Renal cortex interstitium (tissue), 11 donors: ENCODE measurements at regions not wholly inside any gene's neighbourhood (a gene's known extent, or its start where the extent isn't known, plus 50 kb on each side); places are given as distances from the start of the nearest gene placed in this dataset.
"Not testable (repeated sequence)": the region's sequence is repeated elsewhere in the genome, so short reads cannot be mapped to it uniquely, and the experiment has no call there.

Experiments used
- DNase-seq, 11 donors: peaks; one replicate each; pipeline ENCODE4 v3.0.0-alpha.2; 2013; ENCODE audit warnings: low read depth in 9 of 11, low spot score in 4 of 11; ENCODE audit errors: extremely low read depth in 1 of 11

- DNase-seq: no peak
Observed at GRCh38 chr1:221601166-221601565, 140.7 kb downstream of the DUSP10 start.

GRCh38 chr1:221602830-221603229 lies 139.1 kb downstream of the DUSP10 start:
- DNase-seq: no peak

GRCh38 chr1:221604390-221604789 lies 137.5 kb downstream of the DUSP10 start:
- not testable (repeated sequence) for DNase-seq

DNA sequence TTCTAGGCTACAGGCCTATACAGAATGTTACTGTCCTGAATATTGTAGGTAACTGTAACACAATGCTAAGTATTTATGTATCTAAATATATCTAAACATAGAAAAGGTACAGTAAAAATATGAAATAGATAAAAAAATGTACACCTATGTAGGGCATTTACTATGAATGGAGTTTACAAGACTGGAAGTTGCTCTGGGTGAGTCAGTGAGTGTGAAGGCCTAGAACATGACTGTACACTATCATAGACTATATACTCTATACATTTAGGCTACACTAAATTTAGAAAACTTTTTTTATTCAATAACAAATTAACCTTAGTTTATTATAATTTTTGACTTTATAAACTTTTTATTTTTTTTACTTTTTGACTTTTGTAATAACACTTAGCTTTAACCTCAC lies 136.9 kb downstream of the DUSP10 start:
- no peak for DNase-seq

DNA sequence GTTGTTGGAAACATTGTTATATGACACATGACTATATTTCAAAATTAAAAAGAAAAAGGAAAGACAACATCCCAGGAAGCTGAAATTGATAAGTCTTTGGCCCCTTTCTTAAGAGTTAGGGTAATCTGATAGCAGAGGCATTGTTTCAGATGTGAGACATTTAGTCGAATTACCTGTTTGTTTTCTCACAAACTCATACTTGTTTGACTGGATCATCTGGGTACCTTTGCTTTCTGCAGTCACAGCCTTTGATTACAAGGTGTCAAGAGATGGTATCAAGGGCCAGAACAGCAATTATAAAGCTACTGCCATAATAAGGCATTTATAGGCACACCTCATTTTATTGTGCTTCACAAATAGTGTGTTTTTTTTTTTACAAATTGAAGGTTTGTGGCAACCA lies 136.3 kb downstream of the DUSP10 start:
- DNase-seq: no peak

- peak in 7 of 11 donors; percentile 0 to 15 (median 11) for DNase-seq
Observed at GRCh38 chr1:221606256-221606655, 135.6 kb downstream of the DUSP10 start.

GRCh38 chr1:221608835-221609320 lies 133.0 kb downstream of the DUSP10 start:
- DNase-seq: no peak

DNA sequence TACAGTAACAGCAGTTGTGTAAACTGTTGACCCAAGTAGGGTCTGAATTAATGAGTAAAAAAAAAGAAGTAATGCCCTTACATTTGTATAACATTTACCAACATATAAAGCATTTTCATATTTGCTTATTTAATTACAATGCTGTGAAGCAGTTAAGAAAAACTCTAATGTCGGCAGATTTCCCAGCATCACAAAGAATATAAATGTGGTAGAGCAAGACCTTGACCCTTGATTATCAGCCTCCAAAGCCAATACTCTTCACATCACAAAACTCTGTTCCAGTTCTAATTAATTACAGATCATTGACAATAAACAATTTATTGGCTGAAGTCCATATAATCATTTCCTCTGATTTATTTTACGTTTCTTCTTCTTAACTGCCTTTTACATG lies 130.2 kb downstream of the DUSP10 start:
- DNase-seq: no peak

- DNase-seq: no peak
Observed at GRCh38 chr1:221612047-221612777, 129.7 kb downstream of the DUSP10 start.

DNA sequence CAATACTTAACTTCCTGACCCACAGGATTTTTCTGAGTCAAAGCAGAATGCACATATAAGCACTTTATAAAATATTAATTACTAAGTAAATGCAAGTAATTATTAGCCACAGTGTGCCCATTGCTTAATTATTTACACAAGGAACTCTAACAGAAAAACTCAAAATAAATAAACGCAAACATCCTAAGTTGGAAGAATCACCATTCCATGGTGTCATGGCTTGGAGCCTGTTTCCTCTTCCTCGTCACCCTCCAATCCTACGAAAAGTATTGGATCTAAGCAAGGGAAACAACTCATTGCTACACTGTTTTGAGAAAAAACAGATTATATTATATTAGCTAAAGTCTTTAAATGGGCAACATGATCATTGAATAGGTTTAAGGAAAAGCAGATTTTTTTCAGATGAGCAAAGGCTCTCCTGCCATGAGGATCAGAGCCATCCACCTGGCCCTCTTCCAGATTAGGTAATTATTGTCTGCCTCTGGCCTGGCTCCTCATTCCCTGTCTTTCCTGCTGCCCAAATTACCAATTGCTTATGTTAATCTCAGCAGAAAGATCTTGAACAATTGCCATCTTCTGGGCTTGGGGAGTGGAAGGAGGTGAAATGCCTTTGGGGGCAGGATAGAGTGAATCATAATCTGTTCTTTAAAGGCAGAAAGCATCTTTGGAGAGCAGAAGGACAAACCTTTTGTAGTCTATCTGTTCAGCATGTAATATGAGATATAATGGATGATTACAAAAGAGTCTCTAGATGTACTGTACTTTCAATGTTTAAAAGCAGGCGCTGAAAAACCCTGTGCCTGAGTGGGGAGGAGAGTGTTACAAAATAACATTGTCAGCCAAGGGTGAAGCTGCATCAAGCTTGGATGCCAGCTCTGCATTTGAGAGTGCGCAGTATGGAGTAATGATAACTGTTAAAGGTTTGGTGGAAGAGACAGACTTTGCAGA lies 121.2 kb downstream of the DUSP10 start:
- no peak for DNase-seq

DNA sequence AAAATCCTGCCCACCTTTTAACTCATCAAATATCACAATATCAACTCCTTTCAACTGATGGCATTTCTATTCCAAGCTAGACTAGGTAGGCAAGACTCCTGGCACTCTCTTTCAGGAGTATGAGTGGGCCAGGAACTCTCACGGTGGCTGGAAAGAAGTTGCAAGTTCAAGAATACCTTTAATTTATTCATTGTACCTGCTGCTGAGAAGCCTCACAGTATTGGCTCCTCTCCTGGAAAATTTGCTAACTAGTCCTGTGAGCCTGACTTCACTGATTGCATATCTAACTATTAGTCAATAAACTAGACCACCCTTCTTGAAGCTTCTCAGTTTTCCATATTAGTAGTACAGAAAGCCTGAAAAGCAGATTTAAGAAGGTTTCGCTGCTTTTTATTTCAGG lies 120.2 kb downstream of the DUSP10 start:
- no peak for DNase-seq

DNA sequence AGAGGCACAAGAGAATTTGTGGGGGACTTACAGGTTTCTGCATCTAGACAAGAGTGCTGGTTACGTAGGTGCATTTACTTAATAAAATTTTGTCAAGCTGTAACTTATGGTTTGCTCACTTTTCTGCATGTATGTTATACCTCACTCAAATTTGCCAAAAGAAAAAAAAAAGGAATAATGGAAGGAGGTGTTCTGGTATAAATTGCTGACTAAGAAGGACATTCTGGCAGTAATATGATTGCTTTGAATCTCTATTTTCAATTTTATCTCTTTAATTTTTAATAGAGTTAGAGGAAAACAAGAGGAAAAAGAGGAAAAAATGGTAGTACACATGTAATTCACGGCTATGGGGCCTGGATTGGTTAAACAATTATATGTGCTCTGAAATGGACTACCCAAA lies 119.5 kb downstream of the DUSP10 start:
- DNase-seq: no peak

DNA sequence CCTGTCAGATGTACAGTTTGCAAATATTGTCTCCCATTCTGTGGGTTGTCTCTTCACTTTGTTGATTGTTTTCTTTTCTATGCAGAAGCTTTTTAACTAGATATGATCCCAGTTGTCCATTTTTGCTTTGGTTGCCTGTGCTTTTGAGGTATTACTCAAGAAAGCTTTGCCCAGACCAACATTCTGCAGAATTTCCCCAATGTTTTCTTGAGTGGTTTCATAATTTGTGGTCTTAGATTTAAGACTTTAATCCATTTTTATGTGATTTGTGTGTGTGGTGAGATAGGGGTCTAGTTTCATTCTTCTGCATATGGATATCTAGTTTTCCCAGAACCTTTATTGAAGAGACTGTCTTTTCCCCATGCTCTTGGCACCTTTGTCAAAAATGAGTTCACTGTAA lies 116.9 kb downstream of the DUSP10 start:
- no peak for DNase-seq

DNA sequence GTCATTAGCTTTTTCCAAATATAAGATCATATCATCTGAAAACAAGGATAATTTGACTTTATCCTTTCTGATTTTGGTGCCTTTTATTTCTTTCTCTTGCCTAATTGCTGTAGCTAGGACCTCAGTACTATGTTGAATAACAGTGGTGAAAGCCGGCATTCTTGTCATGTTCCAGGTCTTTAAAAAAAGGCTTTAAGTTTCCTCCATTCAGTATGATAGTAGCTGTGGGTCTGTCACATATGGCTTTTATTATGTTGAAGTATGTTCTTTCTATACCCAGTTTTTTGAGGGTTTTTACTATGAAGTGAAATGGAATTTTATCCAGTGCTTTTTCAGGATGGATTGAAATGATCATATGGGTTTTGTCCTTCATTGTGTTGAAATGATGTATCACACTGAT lies 115.8 kb downstream of the DUSP10 start:
- no peak for DNase-seq

GRCh38 chr1:221630236-221630635 lies 111.7 kb downstream of the DUSP10 start:
- no peak for DNase-seq

DNA sequence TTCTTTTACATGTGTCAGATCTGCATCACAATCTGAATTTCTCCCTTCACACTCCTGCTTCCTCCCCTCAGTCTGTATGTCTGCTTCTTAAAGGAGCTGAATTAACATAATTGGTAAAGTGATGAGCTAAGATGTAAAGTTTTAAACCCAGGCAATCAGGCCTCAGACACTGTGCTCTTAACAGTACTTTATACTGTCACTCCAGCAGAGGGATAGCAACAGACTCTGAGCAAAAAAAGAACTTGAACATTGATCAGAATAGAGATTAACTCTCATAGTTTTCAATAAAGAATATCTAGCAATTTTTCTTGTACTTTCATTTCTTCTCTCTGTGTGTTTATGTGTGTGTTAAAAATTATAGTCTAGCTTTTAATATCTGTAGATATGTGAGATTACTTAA lies 110.3 kb downstream of the DUSP10 start:
- no peak for DNase-seq

DNA sequence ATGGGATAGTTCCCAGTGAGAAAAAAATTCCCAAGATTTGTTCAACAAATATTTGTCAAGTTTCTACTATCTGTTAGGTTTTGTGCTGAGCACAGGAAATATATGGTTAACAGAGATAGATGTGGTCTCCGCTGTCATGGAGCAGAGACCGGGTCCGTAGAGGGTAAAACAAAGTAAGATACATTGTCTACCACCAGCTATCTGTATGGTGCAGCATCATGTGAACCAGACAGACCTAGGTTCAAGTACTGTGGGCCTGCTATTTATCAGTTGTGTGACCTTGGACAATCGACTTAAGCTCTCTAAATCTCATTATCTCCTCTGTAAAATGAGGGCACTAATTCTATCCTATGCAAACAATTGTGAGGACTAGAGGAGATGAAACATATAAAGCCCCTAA lies 109.8 kb downstream of the DUSP10 start:
- DNase-seq: no peak

GRCh38 chr1:221633841-221634409 lies 108.0 kb downstream of the DUSP10 start:
- no peak for DNase-seq

DNA sequence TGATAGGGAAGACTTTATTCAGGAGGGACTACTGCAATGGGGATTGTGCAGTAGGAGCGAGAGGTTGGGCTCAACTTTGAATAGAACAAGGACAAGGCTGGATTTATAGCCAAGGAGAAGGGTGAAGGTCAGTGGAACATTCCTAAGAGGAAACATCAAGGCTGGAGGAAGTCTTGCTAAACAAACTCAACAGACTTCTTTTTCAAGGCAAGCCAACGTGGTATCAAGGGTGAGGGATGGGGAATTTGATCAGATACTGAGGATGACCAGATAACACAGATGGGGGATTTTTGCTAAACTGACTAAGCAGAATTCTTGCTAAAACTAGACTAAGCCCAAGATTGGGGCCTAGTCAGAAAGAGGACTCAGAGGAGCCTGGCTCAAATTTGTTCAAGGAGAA lies 107.3 kb downstream of the DUSP10 start:
- peak in 4 of 11 donors; percentile 4 to 13 (median 10) for DNase-seq

GRCh38 chr1:221635305-221635704 lies 106.6 kb downstream of the DUSP10 start:
- no peak for DNase-seq
